SK-N-SH (cell line): ENCODE measurements at regions not wholly inside any gene's neighbourhood (a gene's known extent, or its start where the extent isn't known, plus 50 kb on each side); places are given as distances from the start of the nearest gene placed in this dataset.

ENCODE experiments used
- CTCF ChIA-PET: fragments of 300-600, 350-600 bp; formaldehyde crosslinking; extraction: SDS; loops from one replicate; lab custom pipeline; 2021; lab: Yijun Ruan, JAX
- POLR2A ChIA-PET: fragments of 350-600 bp; sonication (Branson Sonifier 250); formaldehyde crosslinking; extraction: SDS; loops from one replicate; lab custom pipeline; 2020; ENCODE audit warnings: antibody characterized with exemption, inconsistent platforms; lab: Yijun Ruan, JAX
- DNase-seq: peaks from one replicate; pipeline ENCODE4 v3.0.0; 2012
- H2AFZ ChIP-seq: fragments of 200-600 bp; sonication (generic); 2 replicates; pipeline ENCODE4 v1.8.1; 2016; ENCODE audit warnings: antibody characterized with exemption, mild to moderate bottlenecking, low read depth
- H3F3A ChIP-seq: fragments of 200-600 bp; sonication (generic); replicated peaks from 2 replicates; pipeline ENCODE3; 2016; ENCODE audit warnings: antibody characterized with exemption, mild to moderate bottlenecking; ENCODE audit not compliant: insufficient read depth
- H3K27ac ChIP-seq, 2 experiments: fragments of 200-500 bp in 1 of 2; fragments of 200-600 bp in 1 of 2; sonication (Bioruptor generic) in 1 of 2; sonication (generic), shearing (Covaris generic) in 1 of 2; 2 replicates each; pipeline versions ENCODE4 v1.5.1 to v1.6.1; 2014 to 2016; ENCODE audit warnings: low read depth in 2 of 2, inconsistent platforms in 1 of 2, low read length in 1 of 2, mild to moderate bottlenecking in 1 of 2, mixed read lengths in 1 of 2
- H3K27me3 ChIP-seq: fragments of 200-600 bp; sonication (generic), shearing (Covaris generic); 2 replicates; pipeline ENCODE4 v1.6.1; 2016; ENCODE audit warnings: mixed run types; ENCODE audit not compliant: insufficient read depth
- H3K36me3 ChIP-seq, 2 experiments: fragments of 200-500 bp in 1 of 2; fragments of 200-600 bp in 1 of 2; sonication (Bioruptor generic) in 1 of 2; sonication (generic) in 1 of 2; replicated peaks in 1 of 2; 2 replicates each; pipeline versions ENCODE3 to v1.5.1; 2014 to 2016; ENCODE audit warnings: low read length in 1 of 2, mild to moderate bottlenecking in 1 of 2; ENCODE audit not compliant: insufficient read depth in 2 of 2, control insufficient read depth in 1 of 2
- H3K4me1 ChIP-seq, 2 experiments: fragments of 200-500 bp in 1 of 2; fragments of 200-600 bp in 1 of 2; sonication (Bioruptor generic) in 1 of 2; sonication (generic), shearing (Covaris generic) in 1 of 2; 2 replicates each; pipeline versions ENCODE4 v1.5.1 to v1.6.1; 2014 to 2016; ENCODE audit warnings: low read depth in 1 of 2, low read length in 1 of 2, mixed run types in 1 of 2; ENCODE audit not compliant: insufficient read depth in 2 of 2, control insufficient read depth in 1 of 2
- H3K4me2 ChIP-seq: fragments of 200-600 bp; sonication (generic), shearing (Covaris generic); 2 replicates; pipeline ENCODE4 v1.6.1; 2017; ENCODE audit warnings: mixed run types
- H3K4me3 ChIP-seq, 2 experiments: fragments of 200-500 bp in 1 of 2; fragments of 200-600 bp in 1 of 2; sonication (Bioruptor generic) in 1 of 2; sonication (generic), shearing (Covaris generic) in 1 of 2; 2 replicates each; pipeline versions ENCODE4 v1.5.1 to v1.8.1; 2014 to 2016; ENCODE audit warnings: low read depth in 2 of 2, inconsistent platforms in 1 of 2, low read length in 1 of 2, mild to moderate bottlenecking in 1 of 2, mixed read lengths in 1 of 2, moderate library complexity in 1 of 2
- H3K79me2 ChIP-seq: fragments of 200-600 bp; sonication (generic); 2 replicates; pipeline ENCODE4 v1.8.1; 2017; ENCODE audit warnings: mild to moderate bottlenecking; ENCODE audit not compliant: insufficient read depth
- H3K9ac ChIP-seq: fragments of 200-600 bp; sonication (generic); 2 replicates; pipeline ENCODE4 v1.6.1; 2017; ENCODE audit warnings: mixed run types
- H3K9me2 ChIP-seq: fragments of 200-600 bp; sonication (generic); 2 replicates; pipeline ENCODE4 v1.6.1; 2017; ENCODE audit warnings: mixed run types
- H3K9me3 ChIP-seq: fragments of 200-600 bp; sonication (generic); 2 replicates; pipeline ENCODE4 v1.6.1; 2017; ENCODE audit warnings: mixed run types, mild to moderate bottlenecking, moderate library complexity
- H4K20me1 ChIP-seq: fragments of 200-600 bp; sonication (generic); 2 replicates; pipeline ENCODE4 v1.6.1; 2017; ENCODE audit warnings: mild to moderate bottlenecking, mixed run types; ENCODE audit not compliant: insufficient read depth
- CHD2 ChIP-seq: fragments of 150-350 bp; IDR thresholded peaks from 2 replicates; pipeline ENCODE4 v1.6.1; 2018; ENCODE audit warnings: low read length; ENCODE audit not compliant: partially characterized antibody
- ELF1 ChIP-seq: IDR thresholded peaks from 2 replicates; pipeline ENCODE4 v1.4.0; 2012
- EP300 ChIP-seq, 2 experiments: IDR thresholded peaks; 2 replicates each; pipeline versions ENCODE4 v1.4.0 to v1.6.1; 2012; ENCODE audit warnings: borderline replicate concordance in 1 of 2, low read depth in 1 of 2, low read length in 1 of 2
- FOSL2 ChIP-seq: IDR thresholded peaks from 2 replicates; pipeline ENCODE4 v1.4.0; 2012; ENCODE audit warnings: low read depth, mild to moderate bottlenecking, moderate library complexity, borderline replicate concordance
- FOXJ3 ChIP-seq: sonication (generic); formaldehyde crosslinking; IDR thresholded peaks from 2 replicates; pipeline ENCODE4 v1.5.1; 2020; ENCODE audit warnings: mild to moderate bottlenecking, missing genetic modification reagents
- FOXM1 ChIP-seq: IDR thresholded peaks from 2 replicates; pipeline ENCODE4 v1.4.0; 2012; ENCODE audit warnings: low read depth, mild to moderate bottlenecking
- GABPA ChIP-seq: IDR thresholded peaks from 2 replicates; pipeline ENCODE4 v1.4.0; 2012; ENCODE audit warnings: low read depth, mild to moderate bottlenecking
- JUND ChIP-seq: IDR thresholded peaks from 2 replicates; pipeline ENCODE4 v1.4.0; 2012
- MEF2A ChIP-seq: IDR thresholded peaks from 2 replicates; pipeline ENCODE4 v1.4.0; 2012; ENCODE audit warnings: low read depth, borderline replicate concordance
- MXI1 ChIP-seq: IDR thresholded peaks from 2 replicates; pipeline ENCODE4 v1.6.1; 2012; ENCODE audit warnings: mild to moderate bottlenecking, low read depth, low read length, improper control_type of control experiment
- RCOR1 ChIP-seq: fragments of 150-350 bp; IDR thresholded peaks from 2 replicates; pipeline ENCODE4 v1.6.1; 2017; ENCODE audit warnings: antibody characterized with exemption, low read length
- RFX5 ChIP-seq: IDR thresholded peaks from 2 replicates; pipeline ENCODE4 v1.6.1; 2012; ENCODE audit warnings: mild to moderate bottlenecking, improper control_type of control experiment, low read length
- RXRA ChIP-seq: IDR thresholded peaks from 2 replicates; pipeline ENCODE4 v1.4.0; 2012; ENCODE audit warnings: low read depth, mild to moderate bottlenecking, borderline replicate concordance
- SMC3 ChIP-seq: IDR thresholded peaks from 2 replicates; pipeline ENCODE4 v1.6.1; 2012; ENCODE audit warnings: low read depth, low read length, improper control_type of control experiment
- YY1 ChIP-seq: IDR thresholded peaks from 2 replicates; pipeline ENCODE4 v1.4.0; 2012; ENCODE audit warnings: low read depth, mild to moderate bottlenecking
- WGBS: methylation state at CpG from one replicate; pipeline ENCODE4 v1.1.6; 2017; ENCODE audit warnings: low lambda C conversion rate; 5-methylcytosine and 5-hydroxymethylcytosine counted together
- TF ChIP-seq, protein P1 (sequence below): fragments of 200-600 bp; sonication (generic); IDR thresholded peaks from 2 replicates; pipeline ENCODE4 v1.6.1; 2017; ENCODE audit warnings: antibody characterized with exemption, mild to moderate bottlenecking, moderate library complexity
- TF ChIP-seq, protein P2 (sequence below): IDR thresholded peaks from 2 replicates; pipeline ENCODE4 v1.4.0; 2012; ENCODE audit warnings: low read depth, borderline replicate concordance
- TF ChIP-seq, protein P3 (sequence below): fragments of 150-350 bp; IDR thresholded peaks from 2 replicates; pipeline ENCODE4 v1.6.1; 2017; ENCODE audit warnings: antibody characterized with exemption, low read length, low read depth, borderline replicate concordance

DNA sequence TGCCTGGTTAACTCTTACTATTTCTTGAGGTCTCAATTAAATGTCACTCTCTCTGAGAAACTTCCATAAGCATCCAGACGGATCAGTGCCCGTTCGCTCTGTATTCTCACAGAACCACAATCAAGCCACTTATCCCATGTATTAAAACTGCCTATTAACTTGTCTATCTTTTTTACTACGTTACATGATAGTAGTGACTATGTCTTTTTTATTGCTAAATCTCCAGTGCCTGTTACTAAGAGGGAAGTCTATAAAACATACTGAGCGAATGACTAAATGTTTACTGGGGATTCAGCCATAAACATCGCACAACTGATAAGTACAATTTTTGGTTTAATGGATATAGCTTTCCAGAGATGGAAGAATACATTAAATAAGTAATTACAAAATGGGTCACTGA lies 399.9 kb downstream of the NXPH1 start:
- H3K9me2 ChIP-seq: no peaks in the 10 kb centered on the region
- H3F3A ChIP-seq: no peaks in the 10 kb centered on the region
- H4K20me1 ChIP-seq: no peaks in the 10 kb centered on the region
- H2AFZ ChIP-seq: no peak overlapping the region
- H3K36me3 ChIP-seq: no peaks in the 10 kb centered on the region
- ChIA-PET CTCF (interaction anchor here (0.7 to 3.2 kb wide), 5 partner anchors 9 to 183 kb away, joined by 3 to 11 read pairs (median 4); no protein-coding TSS in a partner anchor), POLR2A (no interaction called here)
- H3K9ac ChIP-seq: no peak overlapping the region
- DNase-seq: no peak
- H3K4me2 ChIP-seq: no peak overlapping the region
- H3K4me3 ChIP-seq: no peak overlapping the region
- no peaks in the 10 kb centered on the region for H3K4me1 ChIP-seq
- H3K79me2 ChIP-seq: no peaks in the 10 kb centered on the region
- 0 out of 2 replicates have a peak, but pooled peaks cover 3% of the 10 kb centered on the region for H3K9me3 ChIP-seq
- no peak for TF ChIP-seq MEF2A
- no peak for TF ChIP-seq CHD2
- no peak for TF ChIP-seq FOXJ3
- no peak for TF ChIP-seq RXRA
- no peak for TF ChIP-seq GABPA
- TF ChIP-seq, protein P1, sequence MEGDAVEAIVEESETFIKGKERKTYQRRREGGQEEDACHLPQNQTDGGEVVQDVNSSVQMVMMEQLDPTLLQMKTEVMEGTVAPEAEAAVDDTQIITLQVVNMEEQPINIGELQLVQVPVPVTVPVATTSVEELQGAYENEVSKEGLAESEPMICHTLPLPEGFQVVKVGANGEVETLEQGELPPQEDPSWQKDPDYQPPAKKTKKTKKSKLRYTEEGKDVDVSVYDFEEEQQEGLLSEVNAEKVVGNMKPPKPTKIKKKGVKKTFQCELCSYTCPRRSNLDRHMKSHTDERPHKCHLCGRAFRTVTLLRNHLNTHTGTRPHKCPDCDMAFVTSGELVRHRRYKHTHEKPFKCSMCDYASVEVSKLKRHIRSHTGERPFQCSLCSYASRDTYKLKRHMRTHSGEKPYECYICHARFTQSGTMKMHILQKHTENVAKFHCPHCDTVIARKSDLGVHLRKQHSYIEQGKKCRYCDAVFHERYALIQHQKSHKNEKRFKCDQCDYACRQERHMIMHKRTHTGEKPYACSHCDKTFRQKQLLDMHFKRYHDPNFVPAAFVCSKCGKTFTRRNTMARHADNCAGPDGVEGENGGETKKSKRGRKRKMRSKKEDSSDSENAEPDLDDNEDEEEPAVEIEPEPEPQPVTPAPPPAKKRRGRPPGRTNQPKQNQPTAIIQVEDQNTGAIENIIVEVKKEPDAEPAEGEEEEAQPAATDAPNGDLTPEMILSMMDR: no peak
- TF ChIP-seq, protein P2, sequence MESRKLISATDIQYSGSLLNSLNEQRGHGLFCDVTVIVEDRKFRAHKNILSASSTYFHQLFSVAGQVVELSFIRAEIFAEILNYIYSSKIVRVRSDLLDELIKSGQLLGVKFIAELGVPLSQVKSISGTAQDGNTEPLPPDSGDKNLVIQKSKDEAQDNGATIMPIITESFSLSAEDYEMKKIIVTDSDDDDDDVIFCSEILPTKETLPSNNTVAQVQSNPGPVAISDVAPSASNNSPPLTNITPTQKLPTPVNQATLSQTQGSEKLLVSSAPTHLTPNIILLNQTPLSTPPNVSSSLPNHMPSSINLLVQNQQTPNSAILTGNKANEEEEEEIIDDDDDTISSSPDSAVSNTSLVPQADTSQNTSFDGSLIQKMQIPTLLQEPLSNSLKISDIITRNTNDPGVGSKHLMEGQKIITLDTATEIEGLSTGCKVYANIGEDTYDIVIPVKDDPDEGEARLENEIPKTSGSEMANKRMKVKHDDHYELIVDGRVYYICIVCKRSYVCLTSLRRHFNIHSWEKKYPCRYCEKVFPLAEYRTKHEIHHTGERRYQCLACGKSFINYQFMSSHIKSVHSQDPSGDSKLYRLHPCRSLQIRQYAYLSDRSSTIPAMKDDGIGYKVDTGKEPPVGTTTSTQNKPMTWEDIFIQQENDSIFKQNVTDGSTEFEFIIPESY: no peak
- TF ChIP-seq JUND: no peak
- TF ChIP-seq, protein P3, sequence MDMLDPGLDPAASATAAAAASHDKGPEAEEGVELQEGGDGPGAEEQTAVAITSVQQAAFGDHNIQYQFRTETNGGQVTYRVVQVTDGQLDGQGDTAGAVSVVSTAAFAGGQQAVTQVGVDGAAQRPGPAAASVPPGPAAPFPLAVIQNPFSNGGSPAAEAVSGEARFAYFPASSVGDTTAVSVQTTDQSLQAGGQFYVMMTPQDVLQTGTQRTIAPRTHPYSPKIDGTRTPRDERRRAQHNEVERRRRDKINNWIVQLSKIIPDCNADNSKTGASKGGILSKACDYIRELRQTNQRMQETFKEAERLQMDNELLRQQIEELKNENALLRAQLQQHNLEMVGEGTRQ: no peak
- TF ChIP-seq FOXM1: no peak
- no peak for TF ChIP-seq RFX5
- TF ChIP-seq ELF1: no peak
- no peak for TF ChIP-seq RCOR1
- no peaks in the 10 kb centered on the region for H3K27me3 ChIP-seq
- WGBS: 57% methylated on average over 6 of the region's 6 CpGs
- H3K27ac ChIP-seq: no peak overlapping the region

DNA sequence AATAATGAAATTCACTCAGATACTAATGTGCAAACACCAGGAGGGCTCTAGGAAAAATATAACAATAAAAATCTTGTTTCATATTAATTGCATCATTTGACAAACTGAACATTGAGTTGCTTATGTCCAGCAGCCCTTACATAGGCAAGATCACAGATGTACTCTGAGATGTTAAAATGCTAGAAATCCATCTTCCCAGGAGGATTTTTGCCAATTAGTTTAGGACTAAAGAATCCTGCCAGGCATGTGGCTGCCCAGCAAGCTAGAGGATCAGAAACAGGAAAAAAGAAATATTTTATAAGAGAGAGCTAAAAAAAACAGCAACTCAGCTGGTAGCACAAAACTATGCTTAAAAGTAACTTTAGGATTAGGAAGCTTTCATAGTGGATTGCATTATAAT lies 407.8 kb downstream of the NXPH1 start:
- no peaks in the 10 kb centered on the region for H4K20me1 ChIP-seq
- no peaks in the 10 kb centered on the region for H3K36me3 ChIP-seq
- H2AFZ ChIP-seq: no peak overlapping the region
- no peaks in the 10 kb centered on the region for H3F3A ChIP-seq
- ChIA-PET POLR2A (no interaction called here), CTCF (no interaction called here)
- no peaks in the 10 kb centered on the region for H3K4me1 ChIP-seq
- DNase-seq: no peak
- H3K9me2 ChIP-seq: no peaks in the 10 kb centered on the region
- TF ChIP-seq SMC3 (no peak), YY1 (no peak), MXI1 (no peak), EP300 (IDR thresholded peaks at IDR 0.05; ENCODE audit: borderline replicate concordance in 1 of 2, low read depth in 1 of 2, low read length in 1 of 2) (no peak), FOSL2 (no peak), RXRA (no peak), ELF1 (no peak)
- TF ChIP-seq, protein P1: no peak
- no peak overlapping the region for H3K9ac ChIP-seq
- H3K4me2 ChIP-seq: no peak overlapping the region
- H3K4me3 ChIP-seq: no peak overlapping the region
- H3K79me2 ChIP-seq: no peaks in the 10 kb centered on the region
- H3K9me3 ChIP-seq: no peaks in the 10 kb centered on the region; the same call in 1 of the 2 replicates
- no peak overlapping the region for H3K27ac ChIP-seq
- no peaks in the 10 kb centered on the region for H3K27me3 ChIP-seq
